ENCODE measurements at regions not wholly inside any gene's neighbourhood (a gene's known extent, or its start where the extent isn't known, plus 50 kb on each side); places are given as distances from the start of the nearest gene placed in this dataset.

DNA sequence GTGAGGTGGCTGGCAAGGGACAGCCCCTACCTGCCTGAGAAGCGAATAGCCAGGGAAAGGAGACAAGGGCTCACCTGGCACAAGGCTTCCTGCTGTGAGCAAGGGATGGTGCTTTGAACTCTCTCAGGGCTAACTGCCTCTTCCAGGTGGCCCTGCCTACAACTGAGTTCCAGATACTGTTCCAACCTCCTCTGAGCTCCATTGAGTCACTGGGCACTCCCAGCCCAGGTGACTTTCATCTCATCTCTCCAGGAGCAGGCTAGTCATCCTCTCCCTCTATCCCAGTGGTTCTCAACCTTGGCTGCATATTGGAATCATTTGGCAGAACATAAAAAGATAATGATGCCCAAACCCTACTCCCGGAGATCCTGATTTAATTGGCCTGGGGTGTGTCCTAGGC, 374.0 kb upstream of the ZFP64 start:
- Histone ChIP-seq H3K27ac (ENCODE audit: low read length) (no peak overlapping the region), H3K4me3 (ENCODE audit: low read length) (no peak overlapping the region), H3F3A (ENCODE audit: insufficient read depth, low read length) (no peaks in the 10 kb centered on the region), H3K9ac (ENCODE audit: low read length) (no peak overlapping the region), H3K4me2 (ENCODE audit: low read depth, low read length) (no peak overlapping the region), H3K9me3 (replicated peaks; ENCODE audit: insufficient read depth, low read length) (no peaks in the 10 kb centered on the region), H3K36me3 (replicated peaks; ENCODE audit: insufficient read depth, low read length) (no peaks in the 10 kb centered on the region), H3K79me2 (ENCODE audit: low read length) (no peaks in the 10 kb centered on the region), H3K27me3 (replicated peaks; ENCODE audit: insufficient read depth, low read length) (no peaks in the 10 kb centered on the region), H4K20me1 (ENCODE audit: insufficient read depth, low read length) (no peaks in the 10 kb centered on the region), H2AFZ (ENCODE audit: low read length) (no peak overlapping the region), H3K9me2 (replicated peaks; ENCODE audit: insufficient read depth, low read length) (no peaks in the 10 kb centered on the region), H3K4me1 (ENCODE audit: low read length) (no peaks in the 10 kb centered on the region)
- no peak for TF ChIP-seq EZH2phosphoT487 (IDR thresholded peaks at IDR 0.05; ENCODE audit: low read length)
- TF ChIP-seq, protein P1, sequence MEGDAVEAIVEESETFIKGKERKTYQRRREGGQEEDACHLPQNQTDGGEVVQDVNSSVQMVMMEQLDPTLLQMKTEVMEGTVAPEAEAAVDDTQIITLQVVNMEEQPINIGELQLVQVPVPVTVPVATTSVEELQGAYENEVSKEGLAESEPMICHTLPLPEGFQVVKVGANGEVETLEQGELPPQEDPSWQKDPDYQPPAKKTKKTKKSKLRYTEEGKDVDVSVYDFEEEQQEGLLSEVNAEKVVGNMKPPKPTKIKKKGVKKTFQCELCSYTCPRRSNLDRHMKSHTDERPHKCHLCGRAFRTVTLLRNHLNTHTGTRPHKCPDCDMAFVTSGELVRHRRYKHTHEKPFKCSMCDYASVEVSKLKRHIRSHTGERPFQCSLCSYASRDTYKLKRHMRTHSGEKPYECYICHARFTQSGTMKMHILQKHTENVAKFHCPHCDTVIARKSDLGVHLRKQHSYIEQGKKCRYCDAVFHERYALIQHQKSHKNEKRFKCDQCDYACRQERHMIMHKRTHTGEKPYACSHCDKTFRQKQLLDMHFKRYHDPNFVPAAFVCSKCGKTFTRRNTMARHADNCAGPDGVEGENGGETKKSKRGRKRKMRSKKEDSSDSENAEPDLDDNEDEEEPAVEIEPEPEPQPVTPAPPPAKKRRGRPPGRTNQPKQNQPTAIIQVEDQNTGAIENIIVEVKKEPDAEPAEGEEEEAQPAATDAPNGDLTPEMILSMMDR (IDR thresholded peaks at IDR 0.05; ENCODE audit: low read length): no peak
- DNase-seq: no peak

DNA sequence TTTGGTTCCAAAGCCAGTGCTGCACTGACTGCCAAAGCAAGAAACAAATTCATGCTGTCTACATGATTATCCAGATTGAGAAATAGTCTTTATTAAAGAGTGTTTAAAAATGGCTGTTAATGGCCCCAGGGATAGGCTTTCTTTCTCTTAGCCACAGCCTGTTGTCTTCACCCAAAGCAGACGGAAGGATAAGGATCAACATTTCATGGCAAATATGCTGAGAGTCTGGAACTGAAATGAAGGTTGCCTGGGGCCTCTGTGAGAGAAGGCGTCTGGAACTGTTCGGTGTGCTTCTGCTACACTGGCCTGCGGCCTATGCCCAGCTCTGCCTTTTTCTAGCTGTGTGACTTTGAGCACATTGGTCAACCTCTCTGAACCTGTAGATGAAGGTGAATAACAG, 373.0 kb upstream of the ZFP64 start:
- Histone ChIP-seq H3K4me3 (ENCODE audit: low read length) (no peak overlapping the region), H3F3A (ENCODE audit: insufficient read depth, low read length) (no peaks in the 10 kb centered on the region), H3K79me2 (ENCODE audit: low read length) (no peaks in the 10 kb centered on the region), H4K20me1 (ENCODE audit: insufficient read depth, low read length) (no peaks in the 10 kb centered on the region), H3K4me2 (ENCODE audit: low read depth, low read length) (no peak overlapping the region), H3K36me3 (replicated peaks; ENCODE audit: insufficient read depth, low read length) (no peaks in the 10 kb centered on the region), H3K27me3 (replicated peaks; ENCODE audit: insufficient read depth, low read length) (no peaks in the 10 kb centered on the region), H2AFZ (ENCODE audit: low read length) (no peak overlapping the region), H3K9ac (ENCODE audit: low read length) (no peak overlapping the region), H3K27ac (ENCODE audit: low read length) (no peak overlapping the region), H3K4me1 (ENCODE audit: low read length) (no peaks in the 10 kb centered on the region), H3K9me3 (replicated peaks; ENCODE audit: insufficient read depth, low read length) (no peaks in the 10 kb centered on the region), H3K9me2 (replicated peaks; ENCODE audit: insufficient read depth, low read length) (no peaks in the 10 kb centered on the region)
- TF ChIP-seq EZH2phosphoT487 (IDR thresholded peaks at IDR 0.05; ENCODE audit: low read length): no peak
- TF ChIP-seq, protein P1 (IDR thresholded peaks at IDR 0.05; ENCODE audit: low read length): no peak
- no peak for TF ChIP-seq EZH2 (optimal IDR thresholded peaks at IDR 0.05; ENCODE audit: low read depth, low read length)
- DNase-seq: no peak

DNA sequence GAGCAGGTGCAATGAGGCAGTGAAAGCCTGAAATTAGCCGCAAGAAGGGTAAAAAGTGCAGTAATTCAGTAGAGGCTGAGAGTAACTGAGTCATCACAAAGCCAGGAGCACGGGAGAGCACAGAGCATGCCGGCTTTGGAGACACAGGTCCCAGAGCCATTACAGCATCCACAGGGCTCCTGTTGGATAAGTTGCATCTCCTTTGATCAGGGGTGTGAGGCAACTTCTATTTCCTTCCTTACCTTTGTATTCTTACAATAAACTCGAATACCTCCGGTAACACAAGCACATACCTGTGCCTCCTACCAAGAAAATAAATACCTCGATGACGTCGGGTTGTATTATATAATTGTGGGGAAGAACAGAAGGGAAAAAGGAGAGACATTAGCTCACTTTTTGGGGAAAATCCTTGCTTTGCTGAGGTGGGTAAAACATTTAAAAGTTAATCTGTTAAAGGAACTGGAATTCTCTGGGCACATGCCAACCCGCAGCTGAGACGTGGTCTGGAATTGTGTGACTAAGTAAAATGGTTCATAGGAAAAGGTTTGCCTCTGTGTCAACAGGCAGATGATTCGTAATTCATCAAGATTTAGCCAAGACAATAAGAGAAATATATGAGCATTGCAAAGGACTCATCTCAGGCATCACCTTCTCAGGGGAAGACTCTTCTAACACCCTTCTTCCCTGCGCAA, 360.7 kb upstream of the ZFP64 start:
- Histone ChIP-seq H3K36me3 (replicated peaks; ENCODE audit: insufficient read depth, low read length) (no peaks in the 10 kb centered on the region), H3K9me3 (replicated peaks; ENCODE audit: insufficient read depth, low read length) (no peaks in the 10 kb centered on the region), H3K27me3 (replicated peaks; ENCODE audit: insufficient read depth, low read length) (no peaks in the 10 kb centered on the region), H3K4me1 (ENCODE audit: low read length) (no peaks in the 10 kb centered on the region), H3F3A (ENCODE audit: insufficient read depth, low read length) (no peaks in the 10 kb centered on the region), H3K9me2 (replicated peaks; ENCODE audit: insufficient read depth, low read length) (no peaks in the 10 kb centered on the region), H3K79me2 (ENCODE audit: low read length) (no peaks in the 10 kb centered on the region), H3K4me3 (ENCODE audit: low read length) (no peak overlapping the region), H3K9ac (ENCODE audit: low read length) (no peak overlapping the region), H3K4me2 (ENCODE audit: low read depth, low read length) (no peak overlapping the region), H2AFZ (ENCODE audit: low read length) (no peak overlapping the region), H3K27ac (ENCODE audit: low read length) (no peak overlapping the region), H4K20me1 (ENCODE audit: insufficient read depth, low read length) (no peaks in the 10 kb centered on the region)
- no peak for TF ChIP-seq EZH2 (optimal IDR thresholded peaks at IDR 0.05; ENCODE audit: low read depth, low read length)
- TF ChIP-seq, protein P1 (IDR thresholded peaks at IDR 0.05; ENCODE audit: low read length): no peak
- no peak for TF ChIP-seq EZH2phosphoT487 (IDR thresholded peaks at IDR 0.05; ENCODE audit: low read length)
- DNase-seq: no peak

Data from MM.1S (cell line).